Type B pancreatic cell (in vitro differentiated cells): ENCODE measurements at regions not wholly inside any gene's neighbourhood (a gene's known extent, or its start where the extent isn't known, plus 50 kb on each side); places are given as distances from the start of the nearest gene placed in this dataset.

Experiments
- DNase-seq: peaks from one replicate; pipeline ENCODE4 v3.0.0; 2021; ENCODE audit warnings: mixed read lengths; ENCODE audit not compliant: unreplicated experiment; ENCODE audit errors: extremely low spot score
- H3K27ac Mint-ChIP-seq: 2 replicates; pipeline ENCODE4 v1.8.0; 2021; ENCODE audit warnings: mild to moderate bottlenecking, mixed read lengths
- H3K27me3 Mint-ChIP-seq: 2 replicates; pipeline ENCODE4 v1.8.0; 2021; ENCODE audit warnings: mixed read lengths
- H3K36me3 Mint-ChIP-seq: 2 replicates; pipeline ENCODE4 v1.8.0; 2021; ENCODE audit warnings: mixed read lengths
- H3K4me1 Mint-ChIP-seq: one replicate; pipeline ENCODE4 v1.8.0; 2021; ENCODE audit warnings: mixed read lengths; ENCODE audit not compliant: unreplicated experiment
- H3K4me3 Mint-ChIP-seq: 2 replicates; pipeline ENCODE4 v1.8.0; 2021; ENCODE audit warnings: mild to moderate bottlenecking, mixed read lengths
- H3K9me3 Mint-ChIP-seq: 2 replicates; pipeline ENCODE4 v1.8.0; 2021; ENCODE audit warnings: mixed read lengths
- CTCF ChIP-seq: fragments of 200-600 bp; sonication (generic); conservative IDR thresholded peaks from 2 replicates; pipeline ENCODE4 v1.5.0; 2021; ENCODE audit warnings: antibody characterized with exemption, mild to moderate bottlenecking

- Mint-ChIP-seq H3K27ac (no peak overlapping the region), H3K36me3 (no peaks in the 10 kb centered on the region), H3K4me3 (no peak overlapping the region), H3K27me3 (peaks cover 3% of the 10 kb centered on the region), H3K4me1 (no peaks in the 10 kb centered on the region), H3K9me3 (no peaks in the 10 kb centered on the region)
- DNase-seq, result no peak
- TF ChIP-seq CTCF, result no peak
These were observed 54.5 kb upstream of the BMAL1 start for GRCh38 chr11:13223112-13223511.

- Mint-ChIP-seq H3K4me1 (peaks cover 3% of the 10 kb centered on the region), H3K27me3 (peaks cover 8% of the 10 kb centered on the region), H3K4me3 (no peak overlapping the region), H3K9me3 (no peaks in the 10 kb centered on the region), H3K36me3 (no peaks in the 10 kb centered on the region), H3K27ac (no peak overlapping the region)
- DNase-seq, result no peak
- TF ChIP-seq CTCF, result no peak
These were observed 53.3 kb upstream of the BMAL1 start for GRCh38 chr11:13224324-13224723.

- Mint-ChIP-seq H3K4me1 (peaks cover 9% of the 10 kb centered on the region), H3K27me3 (peaks cover 12% of the 10 kb centered on the region), H3K4me3 (no peak overlapping the region), H3K27ac (no peak overlapping the region), H3K9me3 (no peaks in the 10 kb centered on the region), H3K36me3 (no peaks in the 10 kb centered on the region)
- TF ChIP-seq CTCF, result no peak
- DNase-seq, result no peak
These were observed 52.3 kb upstream of the BMAL1 start for GRCh38 chr11:13225038-13226001.

- no peak overlapping the region for H3K4me3 Mint-ChIP-seq
- H3K9me3 Mint-ChIP-seq, result no peaks in the 10 kb centered on the region
- H3K4me1 Mint-ChIP-seq, result peaks cover 11% of the 10 kb centered on the region
- DNase-seq, result no peak
- TF ChIP-seq CTCF, result no peak
- no peak overlapping the region for H3K27ac Mint-ChIP-seq
- peaks cover 14% of the 10 kb centered on the region for H3K27me3 Mint-ChIP-seq
- no peaks in the 10 kb centered on the region for H3K36me3 Mint-ChIP-seq
These were observed 49.8 kb upstream of the BMAL1 start for GRCh38 chr11:13227676-13228255.
